Neural cell (in vitro differentiated cells): ENCODE measurements at regions not wholly inside any gene's neighbourhood (a gene's known extent, or its start where the extent isn't known, plus 50 kb on each side); places are given as distances from the start of the nearest gene placed in this dataset.

Experiments used
- H2AFZ ChIP-seq: fragments of 200-600, 300-800 bp; sonication (generic), shearing (Covaris generic); 2 replicates; pipeline ENCODE4 v1.6.0; 2014; ENCODE audit warnings: low read depth, mild to moderate bottlenecking, antibody characterized with exemption, low read length, moderate library complexity
- H3F3A ChIP-seq: fragments of 200-600 bp; shearing (Covaris generic); 2 replicates; pipeline ENCODE4 v1.6.1; 2016; ENCODE audit warnings: mild to moderate bottlenecking, moderate library complexity, mixed read lengths, antibody characterized with exemption, low read length; ENCODE audit not compliant: insufficient read depth, poor library complexity, severe bottlenecking
- H3K27ac ChIP-seq: fragments of 200-600, 300-800 bp; sonication (generic), shearing (Covaris generic); 2 replicates; pipeline ENCODE4 v1.5.1; 2014; ENCODE audit warnings: mild to moderate bottlenecking, low read length, moderate library complexity
- H3K27me3 ChIP-seq: fragments of 300-800, 200-600 bp; sonication (generic), shearing (Covaris generic); 2 replicates; pipeline ENCODE4 v1.6.0; 2014; ENCODE audit warnings: mild to moderate bottlenecking, low read depth, low read length, moderate library complexity; ENCODE audit not compliant: insufficient read depth
- H3K36me3 ChIP-seq: fragments of 300-800, 200-600 bp; sonication (generic), shearing (Covaris generic); 2 replicates; pipeline ENCODE4 v1.5.1; 2014; ENCODE audit warnings: mild to moderate bottlenecking, antibody characterized with exemption, low read length, moderate library complexity; ENCODE audit not compliant: insufficient read depth
- H3K4me2 ChIP-seq: fragments of 300-800, 200-600 bp; sonication (generic), shearing (Covaris generic); 2 replicates; pipeline ENCODE4 v1.6.0; 2014; ENCODE audit warnings: mild to moderate bottlenecking, low read length
- H3K4me3 ChIP-seq: fragments of 300-800, 200-600 bp; sonication (generic), shearing (Covaris generic); 2 replicates; pipeline ENCODE4 v1.5.1; 2014; ENCODE audit warnings: mild to moderate bottlenecking, low read length, moderate library complexity
- H3K79me2 ChIP-seq: fragments of 200-600 bp; shearing (Covaris generic); replicated peaks from 2 replicates; pipeline ENCODE4 v1.6.0; 2014; ENCODE audit warnings: mild to moderate bottlenecking, low read length, moderate library complexity; ENCODE audit not compliant: insufficient read depth
- H3K9ac ChIP-seq: fragments of 300-800, 200-600 bp; sonication (generic), shearing (Covaris generic); 2 replicates; pipeline ENCODE4 v1.6.1; 2016; ENCODE audit warnings: mild to moderate bottlenecking, low read length, mixed read lengths
- H3K9me2 ChIP-seq: fragments of 200-600 bp; shearing (Covaris generic); 2 replicates; pipeline ENCODE4 v1.6.1; 2016; ENCODE audit warnings: mild to moderate bottlenecking, low read length, mixed read lengths; ENCODE audit not compliant: insufficient read depth
- H3K9me3 ChIP-seq: fragments of 200-600, 300-800 bp; sonication (generic), shearing (Covaris generic); 2 replicates; pipeline ENCODE4 v1.6.1; 2016; ENCODE audit warnings: mild to moderate bottlenecking, mixed run types, low read length, moderate library complexity, mixed read lengths
- H4K20me1 ChIP-seq: fragments of 200-600 bp; shearing (Covaris generic); 2 replicates; pipeline ENCODE4 v1.6.1; 2016; ENCODE audit warnings: mild to moderate bottlenecking, mixed run types; ENCODE audit not compliant: insufficient read depth
- CTCF ChIP-seq: fragments of 450-650 bp; IDR thresholded peaks from 2 replicates; pipeline ENCODE4 v1.5.1; 2014; ENCODE audit warnings: antibody characterized with exemption, mild to moderate bottlenecking, moderate library complexity; ENCODE audit not compliant: poor library complexity, severe bottlenecking
- EP300 ChIP-seq: fragments of 450-650 bp; conservative IDR thresholded peaks from 2 replicates; pipeline ENCODE4 v1.6.1; 2014; ENCODE audit warnings: antibody characterized with exemption, mild to moderate bottlenecking, moderate library complexity; ENCODE audit not compliant: poor library complexity, severe bottlenecking
- EZH2 ChIP-seq: fragments of 200-600, 300-800 bp; shearing (Covaris generic), sonication (generic); IDR thresholded peaks from 2 replicates; pipeline ENCODE4 v1.6.1; 2014; ENCODE audit warnings: antibody characterized with exemption, low read length, borderline replicate concordance, mild to moderate bottlenecking; ENCODE audit not compliant: insufficient read depth, poor library complexity, severe bottlenecking
- MXI1 ChIP-seq: fragments of 450-650 bp; conservative IDR thresholded peaks from 2 replicates; pipeline ENCODE4 v1.6.1; 2014; ENCODE audit warnings: antibody characterized with exemption, mild to moderate bottlenecking; ENCODE audit not compliant: poor library complexity, severe bottlenecking
- POLR2AphosphoS5 ChIP-seq: IDR thresholded peaks from 2 replicates; pipeline ENCODE4 v1.6.1; 2012
- RAD21 ChIP-seq: fragments of 450-650 bp; conservative IDR thresholded peaks from 2 replicates; pipeline ENCODE4 v1.6.1; 2014; ENCODE audit warnings: antibody characterized with exemption, mild to moderate bottlenecking, moderate library complexity
- REST ChIP-seq: IDR thresholded peaks from 2 replicates; pipeline ENCODE4 v1.6.1; 2012; ENCODE audit warnings: borderline replicate concordance
- SMC3 ChIP-seq: fragments of 450-650 bp; conservative IDR thresholded peaks from 2 replicates; pipeline ENCODE4 v1.6.1; 2014; ENCODE audit warnings: antibody characterized with exemption, mild to moderate bottlenecking, moderate library complexity; ENCODE audit not compliant: poor library complexity
- TAF1 ChIP-seq: IDR thresholded peaks from 2 replicates; pipeline ENCODE4 v1.6.1; 2012; ENCODE audit warnings: low read depth

GRCh38 chr16:6827267-6827666 is 505.4 kb upstream of the RBFOX1 start:
- Histone ChIP-seq H4K20me1 (no peaks in the 10 kb centered on the region), H3K36me3 (no peaks in the 10 kb centered on the region), H3K4me3 (no peak overlapping the region), H3K9me2 (no peaks in the 10 kb centered on the region), H3K4me2 (no peak overlapping the region), H3K27ac (no peak overlapping the region), H3K9me3 (no peaks in the 10 kb centered on the region), H3K27me3 (no peaks in the 10 kb centered on the region), H2AFZ (no peak overlapping the region), H3K9ac (no peak overlapping the region), H3K79me2 (no peaks in the 10 kb centered on the region), H3F3A (no peaks in the 10 kb centered on the region)
- TF ChIP-seq SMC3 (no peak), REST (no peak), EP300 (no peak), MXI1 (no peak), EZH2 (no peak), CTCF (no peak), RAD21 (no peak), POLR2AphosphoS5 (no peak), TAF1 (no peak)

- H2AFZ ChIP-seq = no peak overlapping the region
- H3K9me3 ChIP-seq = no peaks in the 10 kb centered on the region
- no peak overlapping the region for H3K4me2 ChIP-seq
- H3K27me3 ChIP-seq = no peaks in the 10 kb centered on the region
- H3K36me3 ChIP-seq = no peaks in the 10 kb centered on the region
- no peak overlapping the region for H3K4me3 ChIP-seq
- H3K27ac ChIP-seq = no peak overlapping the region
- TF ChIP-seq TAF1 = no peak
- TF ChIP-seq POLR2AphosphoS5 = peak; percentile 8
- H4K20me1 ChIP-seq = no peaks in the 10 kb centered on the region
- H3K9me2 ChIP-seq = no peaks in the 10 kb centered on the region
- H3K9ac ChIP-seq = no peak overlapping the region
- no peaks in the 10 kb centered on the region for H3F3A ChIP-seq
- H3K79me2 ChIP-seq = no peaks in the 10 kb centered on the region
Measured at GRCh38 chr16:6822041-6822440, 510.6 kb upstream of the RBFOX1 start.

- no peak overlapping the region for H3K4me3 ChIP-seq
- H3K4me2 ChIP-seq = no peak overlapping the region
- no peak overlapping the region for H3K9ac ChIP-seq
- H3K79me2 ChIP-seq = no peaks in the 10 kb centered on the region
- no peaks in the 10 kb centered on the region for H4K20me1 ChIP-seq
- TF ChIP-seq POLR2AphosphoS5 (no peak), RAD21 (no peak), TAF1 (no peak), EZH2 (no peak), SMC3 (no peak)
- no peaks in the 10 kb centered on the region for H3K9me2 ChIP-seq
- H2AFZ ChIP-seq = no peak overlapping the region
- H3K27ac ChIP-seq = no peak overlapping the region
- no peaks in the 10 kb centered on the region for H3F3A ChIP-seq
- H3K36me3 ChIP-seq = no peaks in the 10 kb centered on the region
- H3K27me3 ChIP-seq = no peaks in the 10 kb centered on the region
- no peaks in the 10 kb centered on the region for H3K9me3 ChIP-seq
Measured at GRCh38 chr16:6804461-6804860, 528.2 kb upstream of the RBFOX1 start.
